ENCODE measurements at regions not wholly inside any gene's neighbourhood (a gene's known extent, or its start where the extent isn't known, plus 50 kb on each side); places are given as distances from the start of the nearest gene placed in this dataset.
"Not testable (repeated sequence)": the region's sequence is repeated elsewhere in the genome, so short reads cannot be mapped to it uniquely, and the experiment has no call there.

DNA sequence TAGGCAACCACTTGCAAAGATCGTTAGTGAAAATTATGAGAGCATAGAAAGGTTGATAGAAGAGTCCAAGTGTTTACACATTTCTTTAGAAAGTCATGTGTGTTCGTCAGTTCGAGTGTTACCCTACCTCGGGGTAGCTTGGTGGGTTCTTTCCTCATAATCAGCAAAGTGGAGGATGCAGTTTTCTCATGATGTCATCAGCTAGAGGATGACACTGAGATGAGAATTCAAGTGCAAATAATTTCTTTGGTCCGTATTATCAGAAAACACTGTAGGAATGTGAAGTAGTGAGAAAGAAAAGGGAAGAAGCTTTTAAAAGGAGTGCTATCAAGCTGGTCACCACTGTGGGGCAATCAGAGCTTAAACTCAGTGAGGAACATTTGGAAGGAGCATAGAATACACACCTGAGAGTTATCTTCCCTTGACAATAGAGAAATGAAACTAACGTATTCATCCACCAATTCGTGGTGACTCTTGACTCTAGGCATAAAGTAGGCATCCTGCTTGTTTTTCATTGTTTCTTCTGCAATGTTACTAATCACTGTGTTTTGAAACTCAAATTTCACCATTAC lies 1340.9 kb upstream of the TMEM132C start:
- Histone ChIP-seq H3K27me3 (ENCODE audit: control insufficient read depth, insufficient read depth, low read length) (no peaks in the 10 kb centered on the region), H3K4me1 (ENCODE audit: control insufficient read depth, insufficient read depth, low read length) (no peaks in the 10 kb centered on the region), H3K4me3 (ENCODE audit: low read depth, low read length) (no peak overlapping the region), H3K9ac (ENCODE audit: low read depth, low read length) (no peak overlapping the region), H3K36me3 (ENCODE audit: control insufficient read depth, insufficient read depth, low read length) (no peaks in the 10 kb centered on the region), H3K9me3 (ENCODE audit: control insufficient read depth, insufficient read depth, low read length) (peaks cover 6% of the 10 kb centered on the region)

- Histone ChIP-seq H3K36me3 (ENCODE audit: control insufficient read depth, insufficient read depth, low read length) (no peaks in the 10 kb centered on the region), H3K9ac (ENCODE audit: low read depth, low read length) (no peak overlapping the region), H3K4me1 (ENCODE audit: control insufficient read depth, insufficient read depth, low read length) (no peaks in the 10 kb centered on the region), H3K27me3 (ENCODE audit: control insufficient read depth, insufficient read depth, low read length) (no peaks in the 10 kb centered on the region), H3K9me3 (ENCODE audit: control insufficient read depth, insufficient read depth, low read length) (peaks cover 6% of the 10 kb centered on the region), H3K4me3 (ENCODE audit: low read depth, low read length) (no peak overlapping the region)
Measured at GRCh38 chr12:126930234-126930633, 1336.7 kb upstream of the TMEM132C start.

DNA sequence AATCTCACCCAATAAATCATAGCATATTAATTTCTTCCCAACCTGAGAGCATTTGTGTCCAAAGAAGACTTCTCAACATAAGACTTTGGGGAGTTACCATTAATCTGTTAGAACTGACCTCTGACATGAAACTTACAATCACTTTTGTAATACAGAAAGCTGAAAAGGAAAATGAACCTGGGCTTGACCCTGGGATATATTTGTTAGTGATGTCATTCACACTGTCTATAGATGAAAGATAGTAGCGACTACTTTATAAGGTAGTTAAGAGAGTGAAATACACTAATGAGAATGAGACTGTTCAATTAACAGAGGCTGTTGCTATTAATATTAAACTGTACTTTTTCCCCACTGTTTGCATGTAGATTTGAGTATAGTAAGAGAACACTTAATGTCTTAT lies 1334.8 kb upstream of the TMEM132C start:
- H3K27me3 ChIP-seq (ENCODE audit: control insufficient read depth, insufficient read depth, low read length): no peaks in the 10 kb centered on the region
- no peaks in the 10 kb centered on the region for H3K36me3 ChIP-seq (ENCODE audit: control insufficient read depth, insufficient read depth, low read length)
- H3K9ac ChIP-seq (ENCODE audit: low read depth, low read length): no peak overlapping the region
- H3K9me3 ChIP-seq (ENCODE audit: control insufficient read depth, insufficient read depth, low read length): no peaks in the 10 kb centered on the region
- H3K4me3 ChIP-seq (ENCODE audit: low read depth, low read length): no peak overlapping the region
- no peaks in the 10 kb centered on the region for H3K4me1 ChIP-seq (ENCODE audit: control insufficient read depth, insufficient read depth, low read length)

DNA sequence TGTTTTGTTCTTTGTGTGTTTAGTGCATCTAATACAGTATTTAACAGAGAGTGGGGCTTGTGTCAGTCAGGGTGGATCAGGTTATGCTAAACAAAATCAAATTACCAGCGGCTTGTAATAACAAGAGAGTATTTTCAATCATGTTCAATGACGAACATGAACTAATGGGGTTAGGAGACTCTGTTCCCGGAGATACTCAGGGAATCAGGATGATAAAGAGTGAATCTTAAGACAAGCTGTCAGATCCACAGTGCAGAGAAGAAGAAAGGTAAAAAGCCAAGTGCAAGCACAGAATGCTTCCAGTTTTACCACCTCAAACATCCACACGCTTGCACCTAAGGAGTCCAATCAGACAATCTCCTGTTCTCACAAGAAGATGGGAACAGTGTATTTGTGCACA lies 1331.5 kb upstream of the TMEM132C start:
- H3K27me3 ChIP-seq (ENCODE audit: control insufficient read depth, insufficient read depth, low read length): no peaks in the 10 kb centered on the region
- H3K36me3 ChIP-seq (ENCODE audit: control insufficient read depth, insufficient read depth, low read length): no peaks in the 10 kb centered on the region
- no peak overlapping the region for H3K4me3 ChIP-seq (ENCODE audit: low read depth, low read length)
- H3K9ac ChIP-seq (ENCODE audit: low read depth, low read length): no peak overlapping the region
- H3K4me1 ChIP-seq (ENCODE audit: control insufficient read depth, insufficient read depth, low read length): no peaks in the 10 kb centered on the region
- H3K9me3 ChIP-seq (ENCODE audit: control insufficient read depth, insufficient read depth, low read length): no peaks in the 10 kb centered on the region

GRCh38 chr12:126936181-126936851 lies 1330.7 kb upstream of the TMEM132C start:
- no peaks in the 10 kb centered on the region for H3K27me3 ChIP-seq (ENCODE audit: control insufficient read depth, insufficient read depth, low read length)
- H3K4me1 ChIP-seq (ENCODE audit: control insufficient read depth, insufficient read depth, low read length): no peaks in the 10 kb centered on the region
- no peaks in the 10 kb centered on the region for H3K36me3 ChIP-seq (ENCODE audit: control insufficient read depth, insufficient read depth, low read length)
- H3K9ac ChIP-seq (ENCODE audit: low read depth, low read length): no peak overlapping the region
- H3K9me3 ChIP-seq (ENCODE audit: control insufficient read depth, insufficient read depth, low read length): no peaks in the 10 kb centered on the region
- H3K4me3 ChIP-seq (ENCODE audit: low read depth, low read length): no peak overlapping the region

DNA sequence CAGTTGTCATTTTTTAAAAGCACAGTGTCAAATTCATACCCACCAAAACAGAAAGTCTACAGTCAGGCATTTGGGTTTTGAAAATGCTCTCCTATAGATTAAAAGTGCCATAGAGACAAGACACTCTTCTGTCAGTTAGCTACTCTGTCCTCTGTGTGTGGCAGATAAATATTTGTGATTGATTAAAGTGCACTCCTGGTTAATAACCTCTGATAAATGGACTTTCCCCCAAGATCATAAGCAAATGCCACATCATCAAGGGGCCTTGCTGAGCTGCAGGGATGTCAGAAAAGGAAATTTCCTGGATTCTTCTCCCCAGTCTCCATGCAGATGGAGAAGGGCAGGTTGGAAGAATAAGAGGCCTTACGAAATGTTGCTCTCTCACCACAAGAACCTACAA lies 1329.5 kb upstream of the TMEM132C start:
- no peaks in the 10 kb centered on the region for H3K9me3 ChIP-seq (ENCODE audit: control insufficient read depth, insufficient read depth, low read length)
- no peaks in the 10 kb centered on the region for H3K36me3 ChIP-seq (ENCODE audit: control insufficient read depth, insufficient read depth, low read length)
- H3K9ac ChIP-seq (ENCODE audit: low read depth, low read length): no peak overlapping the region
- H3K27me3 ChIP-seq (ENCODE audit: control insufficient read depth, insufficient read depth, low read length): no peaks in the 10 kb centered on the region
- no peaks in the 10 kb centered on the region for H3K4me1 ChIP-seq (ENCODE audit: control insufficient read depth, insufficient read depth, low read length)
- H3K4me3 ChIP-seq (ENCODE audit: low read depth, low read length): no peak overlapping the region

DNA sequence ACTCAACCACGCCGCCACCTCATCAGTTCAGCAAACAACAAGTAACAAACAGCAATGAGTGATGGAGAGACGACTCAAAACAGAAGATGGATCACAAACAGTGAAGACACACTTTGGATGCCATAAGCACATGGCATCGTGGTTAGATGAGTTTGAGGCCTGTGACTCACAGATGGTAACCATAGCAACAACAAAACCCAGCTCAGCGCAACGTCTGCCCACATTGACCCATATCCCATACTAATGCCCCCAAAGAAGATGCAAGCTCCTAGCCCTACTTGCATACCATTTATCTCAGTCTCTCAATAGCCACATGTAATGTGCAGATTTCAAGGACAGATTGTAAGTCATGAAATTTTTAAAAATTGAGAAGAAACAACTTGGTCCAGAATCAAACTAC lies 1322.3 kb upstream of the TMEM132C start:
- Histone ChIP-seq H3K4me1 (ENCODE audit: control insufficient read depth, insufficient read depth, low read length) (no peaks in the 10 kb centered on the region), H3K4me3 (ENCODE audit: low read depth, low read length) (no peak overlapping the region), H3K9me3 (ENCODE audit: control insufficient read depth, insufficient read depth, low read length) (peaks cover 3% of the 10 kb centered on the region), H3K9ac (ENCODE audit: low read depth, low read length) (no peak overlapping the region), H3K36me3 (ENCODE audit: control insufficient read depth, insufficient read depth, low read length) (no peaks in the 10 kb centered on the region), H3K27me3 (ENCODE audit: control insufficient read depth, insufficient read depth, low read length) (no peaks in the 10 kb centered on the region)

DNA sequence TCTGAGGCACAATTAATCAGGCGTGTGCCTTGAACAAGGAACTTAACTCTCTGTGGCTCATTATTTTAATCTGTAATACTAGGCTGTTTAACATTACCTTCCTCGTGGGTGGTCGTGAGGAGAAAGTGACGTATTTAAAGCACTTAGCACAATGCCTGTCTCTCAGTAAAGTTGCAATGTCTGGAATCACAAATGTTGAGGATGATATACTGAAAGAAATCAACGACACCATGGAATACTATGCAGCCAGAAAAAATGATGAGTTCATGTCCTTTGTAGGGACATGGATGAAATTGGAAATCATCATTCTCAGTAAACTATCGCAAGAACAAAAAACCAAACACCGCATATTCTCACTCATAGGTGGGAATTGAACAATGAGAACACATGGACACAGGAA lies 1320.0 kb upstream of the TMEM132C start:
- not testable (repeated sequence) for H3K9ac ChIP-seq (ENCODE audit: low read depth, low read length); H3K4me3 ChIP-seq (ENCODE audit: low read depth, low read length); H3K36me3 ChIP-seq (ENCODE audit: control insufficient read depth, insufficient read depth, low read length); H3K4me1 ChIP-seq (ENCODE audit: control insufficient read depth, insufficient read depth, low read length); H3K27me3 ChIP-seq (ENCODE audit: control insufficient read depth, insufficient read depth, low read length); H3K9me3 ChIP-seq (ENCODE audit: control insufficient read depth, insufficient read depth, low read length)

DNA sequence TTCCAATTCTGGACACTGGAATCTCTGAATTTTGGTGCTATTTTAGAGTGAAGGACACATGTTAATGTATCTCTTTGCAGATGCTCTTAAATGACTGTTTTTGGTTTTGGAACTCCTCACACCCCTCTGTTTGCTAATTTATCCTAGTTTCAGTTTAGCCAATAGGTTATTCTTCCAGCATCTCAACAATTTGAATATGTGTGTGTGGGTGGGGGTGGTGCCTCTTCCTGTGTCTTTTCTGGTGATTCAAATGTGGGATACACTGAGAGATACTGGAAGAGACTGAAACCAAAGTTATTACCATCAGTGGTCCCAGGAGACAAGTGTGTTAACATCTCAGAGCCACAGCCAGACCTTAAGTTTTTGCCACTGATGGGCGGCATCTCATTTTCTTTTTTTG lies 1317.4 kb upstream of the TMEM132C start:
- Histone ChIP-seq H3K36me3 (ENCODE audit: control insufficient read depth, insufficient read depth, low read length) (no peaks in the 10 kb centered on the region), H3K9me3 (ENCODE audit: control insufficient read depth, insufficient read depth, low read length) (peaks cover 3% of the 10 kb centered on the region), H3K27me3 (ENCODE audit: control insufficient read depth, insufficient read depth, low read length) (no peaks in the 10 kb centered on the region), H3K4me1 (ENCODE audit: control insufficient read depth, insufficient read depth, low read length) (no peaks in the 10 kb centered on the region), H3K9ac (ENCODE audit: low read depth, low read length) (no peak overlapping the region), H3K4me3 (ENCODE audit: low read depth, low read length) (no peak overlapping the region)

DNA sequence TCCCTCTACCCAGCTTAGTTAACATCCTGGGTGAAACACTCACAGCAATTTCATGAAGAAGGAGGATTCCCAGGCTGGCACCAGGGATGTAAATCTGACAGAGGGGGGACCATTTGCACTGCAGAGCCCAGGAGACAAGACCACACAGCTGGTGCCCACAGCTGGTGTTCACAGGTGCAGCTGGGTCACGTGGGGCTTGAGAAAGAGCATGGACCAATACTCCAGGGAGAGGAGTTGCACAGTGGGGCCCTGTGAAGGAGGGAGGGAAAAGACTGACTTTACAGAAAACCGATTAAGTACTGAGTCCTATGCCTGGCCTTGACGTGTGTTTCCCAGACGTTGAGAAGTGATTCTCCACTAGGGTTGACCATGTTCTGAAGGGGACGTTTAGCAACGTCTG lies 1316.7 kb upstream of the TMEM132C start:
- H3K36me3 ChIP-seq (ENCODE audit: control insufficient read depth, insufficient read depth, low read length): no peaks in the 10 kb centered on the region
- H3K9ac ChIP-seq (ENCODE audit: low read depth, low read length): no peak overlapping the region
- H3K4me1 ChIP-seq (ENCODE audit: control insufficient read depth, insufficient read depth, low read length): no peaks in the 10 kb centered on the region
- H3K9me3 ChIP-seq (ENCODE audit: control insufficient read depth, insufficient read depth, low read length): peaks cover 3% of the 10 kb centered on the region
- H3K4me3 ChIP-seq (ENCODE audit: low read depth, low read length): no peak overlapping the region
- no peaks in the 10 kb centered on the region for H3K27me3 ChIP-seq (ENCODE audit: control insufficient read depth, insufficient read depth, low read length)

- Histone ChIP-seq H3K9me3 (ENCODE audit: control insufficient read depth, insufficient read depth, low read length) (peaks cover 3% of the 10 kb centered on the region), H3K9ac (ENCODE audit: low read depth, low read length) (no peak overlapping the region), H3K36me3 (ENCODE audit: control insufficient read depth, insufficient read depth, low read length) (no peaks in the 10 kb centered on the region)
Measured at GRCh38 chr12:126952096-126953007, 1314.6 kb upstream of the TMEM132C start.

More at GRCh38 chr12:126952096-126953007, 1314.6 kb upstream of the TMEM132C start:
- Histone ChIP-seq H3K4me3 (ENCODE audit: low read depth, low read length) (no peak overlapping the region), H3K4me1 (ENCODE audit: control insufficient read depth, insufficient read depth, low read length) (no peaks in the 10 kb centered on the region), H3K27me3 (ENCODE audit: control insufficient read depth, insufficient read depth, low read length) (no peaks in the 10 kb centered on the region)
